ENCODE measurements at regions not wholly inside any gene's neighbourhood (a gene's known extent, or its start where the extent isn't known, plus 50 kb on each side); places are given as distances from the start of the nearest gene placed in this dataset.

DNA sequence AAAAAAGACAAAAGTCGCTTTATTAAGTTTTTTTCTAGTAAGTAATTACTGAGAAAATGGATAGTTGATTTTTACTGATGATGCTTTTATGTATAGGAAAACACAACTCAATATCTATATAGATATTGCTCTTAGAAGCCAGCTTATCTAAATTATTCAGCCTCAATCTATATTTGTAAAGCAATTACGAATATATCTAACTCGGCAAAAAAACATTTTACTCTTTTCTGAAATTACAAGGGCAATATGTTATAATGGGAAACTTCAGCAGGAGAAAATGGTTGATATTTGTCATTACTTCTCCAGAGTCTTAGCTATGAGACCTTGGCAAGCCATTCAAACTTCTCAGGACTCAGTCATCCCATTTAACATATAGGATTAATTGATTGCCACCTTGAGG lies 228.5 kb downstream of the SLC7A11 start:
- H3K27me3 Mint-ChIP-seq: no peaks in the 10 kb centered on the region
- no peaks in the 10 kb centered on the region for H3K4me1 Mint-ChIP-seq
- no CpG with 5 or more reads among the region's 3 CpGs for WGBS (ENCODE audit: insufficient coverage)
- peaks cover 0 to 2% (median 0%) of the 10 kb centered on the region in 3 donors for H3K9me3 Mint-ChIP-seq
- no peak overlapping the region for H3K27ac ChIP-seq (ENCODE audit: low read length)
- POLR2A ChIA-PET: no interaction called here
- H3K27me3 ChIP-seq (replicated peaks in 1 of 2; ENCODE audit: control insufficient read depth in 2 of 2, extremely low read depth in 1 of 2, insufficient read depth in 2 of 2, low read length in 1 of 2): no peaks in the 10 kb centered on the region
- H3K9me3 ChIP-seq: no peaks in the 10 kb centered on the region
- H3K36me3 ChIP-seq (ENCODE audit: control insufficient read depth in 2 of 2, extremely low read depth in 1 of 2, insufficient read depth in 1 of 2, low read length in 1 of 2): no peaks in the 10 kb centered on the region
- CTCF ChIA-PET: no interaction called here
- H3K4me3 ChIP-seq (ENCODE audit: control insufficient read depth in 1 of 2, extremely low read depth in 1 of 2, low read length in 1 of 2): no peak overlapping the region
- H3K4me3 Mint-ChIP-seq: no peak overlapping the region
- H3K4me1 ChIP-seq (ENCODE audit: control insufficient read depth in 1 of 2, extremely low read depth in 1 of 2, insufficient read depth in 2 of 2, low read length in 2 of 2): no peaks in the 10 kb centered on the region
- no peaks in the 10 kb centered on the region for H3K36me3 Mint-ChIP-seq
- H3K27ac Mint-ChIP-seq: no peak overlapping the region
- ATAC-seq (replicated peaks in 1 of 4): no peak
- no peak for DNase-seq

DNA sequence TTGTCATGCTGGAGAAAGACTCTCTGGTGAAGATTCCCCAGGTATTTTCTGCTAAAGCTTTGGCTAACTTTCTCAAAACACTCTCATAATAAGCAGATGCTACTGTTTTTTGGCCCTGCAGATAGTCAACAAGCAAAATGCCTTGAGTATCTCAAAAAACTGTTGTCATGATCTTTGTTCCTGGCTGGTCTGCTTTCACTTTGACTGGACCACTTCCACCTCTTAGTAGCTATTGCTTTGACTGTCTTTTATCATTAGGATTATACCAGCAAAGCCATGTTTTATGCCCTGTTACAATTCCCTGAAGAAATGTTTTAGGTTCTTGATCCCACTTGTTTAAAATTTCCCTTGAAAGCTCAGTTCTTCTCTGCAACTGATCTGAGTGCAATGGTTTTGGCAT lies 231.5 kb downstream of the SLC7A11 start:
- H3K27ac Mint-ChIP-seq: no peak overlapping the region
- Histone ChIP-seq H3K9me3 (no peaks in the 10 kb centered on the region), H3K4me3 (ENCODE audit: control insufficient read depth in 1 of 2, extremely low read depth in 1 of 2, low read length in 1 of 2) (no peak overlapping the region), H3K4me1 (ENCODE audit: control insufficient read depth in 1 of 2, extremely low read depth in 1 of 2, insufficient read depth in 2 of 2, low read length in 2 of 2) (no peaks in the 10 kb centered on the region), H3K36me3 (ENCODE audit: control insufficient read depth in 2 of 2, extremely low read depth in 1 of 2, insufficient read depth in 1 of 2, low read length in 1 of 2) (no peaks in the 10 kb centered on the region), H3K27ac (ENCODE audit: low read length) (no peak overlapping the region), H3K27me3 (replicated peaks in 1 of 2; ENCODE audit: control insufficient read depth in 2 of 2, extremely low read depth in 1 of 2, insufficient read depth in 2 of 2, low read length in 1 of 2) (no peaks in the 10 kb centered on the region)
- DNase-seq (no peak), ATAC-seq (replicated peaks in 1 of 4) (no peak)
- H3K4me3 Mint-ChIP-seq: no peak overlapping the region
- H3K9me3 Mint-ChIP-seq: peaks cover 0 to 2% (median 0%) of the 10 kb centered on the region in 3 donors
- H3K4me1 Mint-ChIP-seq: no peaks in the 10 kb centered on the region
- no peaks in the 10 kb centered on the region for H3K36me3 Mint-ChIP-seq
- ChIA-PET CTCF (no interaction called here), POLR2A (no interaction called here)
- no peaks in the 10 kb centered on the region for H3K27me3 Mint-ChIP-seq

DNA sequence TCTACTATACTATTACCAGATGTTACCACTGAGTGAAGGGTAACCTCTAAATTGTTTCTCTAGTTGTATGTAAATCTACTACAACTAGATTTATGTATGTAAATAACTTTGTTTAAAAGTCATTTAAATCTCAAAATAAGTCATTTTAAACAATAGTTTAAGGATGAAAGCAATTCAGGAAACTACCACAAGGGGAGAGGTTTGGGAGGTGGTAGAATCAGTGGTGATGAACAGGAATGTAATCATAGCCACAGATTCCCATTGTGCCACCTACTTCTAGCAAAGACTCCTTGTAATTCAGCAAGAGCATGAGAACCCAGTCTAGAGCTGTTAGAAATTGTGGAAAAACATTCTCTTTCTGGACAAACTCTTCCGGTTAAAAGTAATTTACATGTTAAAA lies 234.6 kb downstream of the SLC7A11 start:
- no peak overlapping the region for H3K4me3 Mint-ChIP-seq
- H3K27me3 Mint-ChIP-seq: no peaks in the 10 kb centered on the region
- no peaks in the 10 kb centered on the region for H3K36me3 Mint-ChIP-seq
- Histone ChIP-seq H3K9me3 (no peaks in the 10 kb centered on the region), H3K36me3 (ENCODE audit: control insufficient read depth in 2 of 2, extremely low read depth in 1 of 2, insufficient read depth in 1 of 2, low read length in 1 of 2) (no peaks in the 10 kb centered on the region), H3K27ac (ENCODE audit: low read length) (no peak overlapping the region), H3K4me3 (ENCODE audit: control insufficient read depth in 1 of 2, extremely low read depth in 1 of 2, low read length in 1 of 2) (no peak overlapping the region), H3K4me1 (ENCODE audit: control insufficient read depth in 1 of 2, extremely low read depth in 1 of 2, insufficient read depth in 2 of 2, low read length in 2 of 2) (no peaks in the 10 kb centered on the region), H3K27me3 (replicated peaks in 1 of 2; ENCODE audit: control insufficient read depth in 2 of 2, extremely low read depth in 1 of 2, insufficient read depth in 2 of 2, low read length in 1 of 2) (no peaks in the 10 kb centered on the region)
- CTCF ChIA-PET: no interaction called here
- ATAC-seq (replicated peaks in 1 of 4) (no peak), DNase-seq (no peak)
- POLR2A ChIA-PET: no interaction called here
- H3K27ac Mint-ChIP-seq: no peak overlapping the region
- no peaks in the 10 kb centered on the region for H3K4me1 Mint-ChIP-seq
- peaks cover 0 to 5% (median 5%) of the 10 kb centered on the region in 3 donors for H3K9me3 Mint-ChIP-seq
- WGBS (ENCODE audit: insufficient coverage): no CpG with 5 or more reads among the region's 1 CpG

DNA sequence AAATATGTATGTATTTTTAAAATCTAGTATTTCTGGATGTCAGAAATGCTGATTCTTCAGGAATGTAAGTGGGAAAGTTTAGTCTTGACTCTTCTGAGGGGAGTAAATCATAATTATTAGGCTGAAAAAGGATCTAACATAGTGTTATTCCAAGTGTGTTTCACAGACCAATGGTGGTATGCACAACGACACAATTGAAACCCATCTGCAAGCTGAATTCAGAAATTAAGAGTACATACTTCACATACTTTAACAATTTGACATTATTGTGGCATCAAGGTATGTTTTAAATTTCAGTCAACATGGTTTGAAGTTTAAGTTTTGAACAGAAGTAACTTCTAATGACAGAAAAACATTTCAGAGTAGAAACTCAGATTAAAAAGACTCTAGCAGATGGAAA lies 236.7 kb downstream of the SLC7A11 start:
- Histone ChIP-seq H3K9me3 (no peaks in the 10 kb centered on the region), H3K27ac (ENCODE audit: low read length) (no peak overlapping the region), H3K4me3 (ENCODE audit: control insufficient read depth in 1 of 2, extremely low read depth in 1 of 2, low read length in 1 of 2) (no peak overlapping the region), H3K36me3 (ENCODE audit: control insufficient read depth in 2 of 2, extremely low read depth in 1 of 2, insufficient read depth in 1 of 2, low read length in 1 of 2) (no peaks in the 10 kb centered on the region), H3K27me3 (replicated peaks in 1 of 2; ENCODE audit: control insufficient read depth in 2 of 2, extremely low read depth in 1 of 2, insufficient read depth in 2 of 2, low read length in 1 of 2) (no peaks in the 10 kb centered on the region), H3K4me1 (ENCODE audit: control insufficient read depth in 1 of 2, extremely low read depth in 1 of 2, insufficient read depth in 2 of 2, low read length in 2 of 2) (no peaks in the 10 kb centered on the region)
- Mint-ChIP-seq H3K27me3 (no peaks in the 10 kb centered on the region), H3K9me3 (peaks cover 0 to 5% (median 5%) of the 10 kb centered on the region in 3 donors), H3K4me3 (no peak overlapping the region), H3K4me1 (no peaks in the 10 kb centered on the region), H3K27ac (no peak overlapping the region), H3K36me3 (no peaks in the 10 kb centered on the region)
- DNase-seq (no peak), ATAC-seq (replicated peaks in 1 of 4) (no peak)
- ChIA-PET CTCF (no interaction called here), POLR2A (no interaction called here)
- no CpG with 5 or more reads among the region's 1 CpG for WGBS (ENCODE audit: insufficient coverage)

DNA sequence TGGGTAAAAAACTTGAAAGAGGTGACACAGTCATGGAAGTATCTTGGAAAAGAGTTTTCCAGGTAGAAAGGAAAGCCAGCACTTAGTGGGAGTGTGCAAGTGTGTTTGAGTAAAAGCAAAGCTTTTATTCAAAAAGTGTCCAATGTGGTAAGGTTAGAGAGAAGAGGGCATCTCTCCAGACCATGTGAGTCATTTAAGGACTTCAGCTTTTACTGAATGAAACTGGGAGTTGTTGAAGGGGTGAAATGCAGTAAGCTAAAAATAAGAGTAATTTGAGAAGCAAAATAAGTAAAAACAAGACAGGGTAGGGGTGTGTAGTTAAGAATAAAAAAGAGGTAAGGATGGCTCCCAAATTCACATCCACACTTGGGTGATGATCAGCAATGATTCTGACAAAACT lies 238.9 kb downstream of the SLC7A11 start:
- H3K36me3 ChIP-seq (ENCODE audit: control insufficient read depth in 2 of 2, extremely low read depth in 1 of 2, insufficient read depth in 1 of 2, low read length in 1 of 2): no peaks in the 10 kb centered on the region
- H3K9me3 Mint-ChIP-seq: peaks cover 0 to 5% (median 4%) of the 10 kb centered on the region in 3 donors
- no peaks in the 10 kb centered on the region for H3K4me1 ChIP-seq (ENCODE audit: control insufficient read depth in 1 of 2, extremely low read depth in 1 of 2, insufficient read depth in 2 of 2, low read length in 2 of 2)
- ATAC-seq (replicated peaks in 1 of 4): no peak
- H3K27ac ChIP-seq (ENCODE audit: low read length): no peak overlapping the region
- no peaks in the 10 kb centered on the region for H3K4me1 Mint-ChIP-seq
- H3K4me3 ChIP-seq (ENCODE audit: control insufficient read depth in 1 of 2, extremely low read depth in 1 of 2, low read length in 1 of 2): no peak overlapping the region
- no peak for DNase-seq
- H3K4me3 Mint-ChIP-seq: no peak overlapping the region
- no peaks in the 10 kb centered on the region for H3K9me3 ChIP-seq
- ChIA-PET CTCF (no interaction called here), POLR2A (interaction anchor here in 1 of 2 donors (0.6 kb wide), 1 partner anchor 379 kb away, joined by 3 read pairs; no protein-coding TSS in a partner anchor)
- no peaks in the 10 kb centered on the region for H3K27me3 ChIP-seq (replicated peaks in 1 of 2; ENCODE audit: control insufficient read depth in 2 of 2, extremely low read depth in 1 of 2, insufficient read depth in 2 of 2, low read length in 1 of 2)
- H3K27ac Mint-ChIP-seq: no peak overlapping the region
- H3K27me3 Mint-ChIP-seq: no peaks in the 10 kb centered on the region
- H3K36me3 Mint-ChIP-seq: no peaks in the 10 kb centered on the region

DNA sequence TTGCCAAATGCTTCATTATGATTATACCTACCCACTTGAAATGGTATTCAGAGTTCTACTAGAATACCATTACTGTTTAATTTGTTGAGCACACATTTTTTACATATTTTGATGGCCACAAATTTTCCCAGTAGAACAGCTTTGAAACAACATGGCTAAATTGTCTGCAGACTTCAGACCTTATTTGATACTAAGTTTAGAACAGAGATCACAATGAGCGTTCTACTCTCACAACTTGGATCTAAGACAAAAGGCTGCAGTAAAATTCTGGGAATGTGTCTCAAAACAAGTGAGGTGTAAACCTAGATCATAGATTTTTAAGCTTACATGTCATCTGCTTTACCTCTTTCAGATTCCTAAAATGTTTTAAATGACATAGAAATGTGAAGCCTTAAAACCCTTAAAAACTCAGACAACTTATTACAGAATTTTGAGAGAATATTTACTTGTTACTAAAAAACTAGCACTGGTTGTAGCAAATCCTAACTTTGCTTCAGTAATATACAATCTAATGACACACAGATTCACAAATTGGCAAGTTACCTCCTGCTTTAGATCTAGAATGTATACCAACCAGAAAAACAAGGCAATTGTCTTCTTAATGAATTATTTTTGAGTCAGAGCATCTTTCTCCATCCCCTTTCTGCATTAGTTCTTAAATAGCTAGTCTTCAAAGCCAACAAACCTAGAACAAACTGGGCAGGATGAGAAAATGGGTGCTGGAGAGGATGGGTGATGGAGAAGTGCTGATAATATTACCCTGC lies 243.3 kb downstream of the SLC7A11 start:
- Mint-ChIP-seq H3K4me3 (no peak overlapping the region), H3K4me1 (no peaks in the 10 kb centered on the region), H3K9me3 (peaks cover 0 to 5% (median 4%) of the 10 kb centered on the region in 3 donors), H3K27ac (no peak overlapping the region), H3K36me3 (no peaks in the 10 kb centered on the region), H3K27me3 (no peaks in the 10 kb centered on the region)
- Histone ChIP-seq H3K4me1 (ENCODE audit: control insufficient read depth in 1 of 2, extremely low read depth in 1 of 2, insufficient read depth in 2 of 2, low read length in 2 of 2) (no peaks in the 10 kb centered on the region), H3K9me3 (no peaks in the 10 kb centered on the region), H3K4me3 (ENCODE audit: control insufficient read depth in 1 of 2, extremely low read depth in 1 of 2, low read length in 1 of 2) (no peak overlapping the region), H3K27me3 (replicated peaks in 1 of 2; ENCODE audit: control insufficient read depth in 2 of 2, extremely low read depth in 1 of 2, insufficient read depth in 2 of 2, low read length in 1 of 2) (no peaks in the 10 kb centered on the region), H3K36me3 (ENCODE audit: control insufficient read depth in 2 of 2, extremely low read depth in 1 of 2, insufficient read depth in 1 of 2, low read length in 1 of 2) (no peaks in the 10 kb centered on the region), H3K27ac (ENCODE audit: low read length) (no peak overlapping the region)
- no peak for ATAC-seq (replicated peaks in 1 of 4)
- POLR2A ChIA-PET: no interaction called here
- CTCF ChIA-PET: no interaction called here
- no peak for DNase-seq
- WGBS (ENCODE audit: insufficient coverage): no CpG with 5 or more reads among the region's 1 CpG

DNA sequence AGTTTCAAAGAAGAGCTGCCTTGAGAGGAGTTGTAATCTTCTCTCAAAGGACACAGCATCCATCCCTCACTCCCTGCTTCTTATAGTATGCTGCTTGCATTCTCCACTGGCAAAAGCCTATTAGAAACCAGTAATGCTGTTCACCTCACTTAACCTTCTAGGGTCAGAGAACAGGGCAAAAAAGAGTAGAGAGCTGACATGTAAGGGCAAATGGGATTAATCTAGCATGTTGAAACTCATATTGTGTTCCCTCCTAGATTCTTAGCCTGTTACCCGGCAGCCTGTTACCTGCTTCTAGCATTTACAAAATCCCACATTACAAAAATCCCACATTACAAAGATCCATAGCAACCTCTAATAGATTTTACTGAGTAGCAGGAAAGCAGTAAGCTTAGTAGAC lies 244.7 kb downstream of the SLC7A11 start:
- Histone ChIP-seq H3K9me3 (no peaks in the 10 kb centered on the region), H3K36me3 (ENCODE audit: control insufficient read depth in 2 of 2, extremely low read depth in 1 of 2, insufficient read depth in 1 of 2, low read length in 1 of 2) (no peaks in the 10 kb centered on the region), H3K4me3 (ENCODE audit: control insufficient read depth in 1 of 2, extremely low read depth in 1 of 2, low read length in 1 of 2) (no peak overlapping the region), H3K4me1 (ENCODE audit: control insufficient read depth in 1 of 2, extremely low read depth in 1 of 2, insufficient read depth in 2 of 2, low read length in 2 of 2) (no peaks in the 10 kb centered on the region), H3K27me3 (replicated peaks in 1 of 2; ENCODE audit: control insufficient read depth in 2 of 2, extremely low read depth in 1 of 2, insufficient read depth in 2 of 2, low read length in 1 of 2) (no peaks in the 10 kb centered on the region), H3K27ac (ENCODE audit: low read length) (no peak overlapping the region)
- H3K36me3 Mint-ChIP-seq: no peaks in the 10 kb centered on the region
- H3K4me1 Mint-ChIP-seq: no peaks in the 10 kb centered on the region
- ChIA-PET POLR2A (interaction anchor here in 1 of 2 donors (0.5 kb wide), 1 partner anchor 581 kb away, joined by 3 read pairs; no protein-coding TSS in a partner anchor), CTCF (interaction anchor here in 1 of 2 donors (0.6 kb wide), 1 partner anchor 1360 kb away, joined by 3 read pairs; no protein-coding TSS in a partner anchor)
- H3K4me3 Mint-ChIP-seq: no peak overlapping the region
- ATAC-seq (replicated peaks in 1 of 4) (no peak), DNase-seq (no peak)
- WGBS (ENCODE audit: insufficient coverage): no CpG with 5 or more reads among the region's 1 CpG
- no peak overlapping the region for H3K27ac Mint-ChIP-seq
- peaks cover 0 to 5% (median 0%) of the 10 kb centered on the region in 3 donors for H3K9me3 Mint-ChIP-seq
- H3K27me3 Mint-ChIP-seq: no peaks in the 10 kb centered on the region
